ENCODE measurements at regions not wholly inside any gene's neighbourhood (a gene's known extent, or its start where the extent isn't known, plus 50 kb on each side); places are given as distances from the start of the nearest gene placed in this dataset.
A peak's percentile ranks its signal among the peaks of the same experiment; 100 is the strongest.

GRCh38 chr6:168384045-168385036 is 56.6 kb upstream of the SMOC2 start:
- Histone ChIP-seq H3K9ac (ENCODE audit: low read depth in 1 of 3, low read length in 3 of 3) (no peak overlapping the region), H3K4me3 (ENCODE audit: low read length in 3 of 3) (no peak overlapping the region), H3K9me3 (ENCODE audit: control insufficient read depth in 3 of 3, low read length in 3 of 3) (peaks cover 0 to 2% (median 0%) of the 10 kb centered on the region in 3 donors), H3K27ac (ENCODE audit: low read depth, low read length) (peak overlapping the region; percentile 44), H3K27me3 (ENCODE audit: control insufficient read depth in 3 of 3, insufficient read depth in 3 of 3, low read length in 3 of 3) (peaks cover 3 to 16% (median 4%) of the 10 kb centered on the region in 3 donors), H3K36me3 (ENCODE audit: control insufficient read depth in 3 of 3, insufficient read depth in 3 of 3, low read length in 3 of 3) (no peaks in the 10 kb centered on the region), H3K4me1 (ENCODE audit: control insufficient read depth in 3 of 3, insufficient read depth in 3 of 3, low read length in 3 of 3) (peaks cover 5 to 7% (median 5%) of the 10 kb centered on the region in 3 donors)

GRCh38 chr6:168385037-168385759 is 55.8 kb upstream of the SMOC2 start:
- Histone ChIP-seq H3K4me3 (ENCODE audit: low read length in 3 of 3) (no peak overlapping the region), H3K27ac (ENCODE audit: low read depth, low read length) (no peak overlapping the region), H3K27me3 (ENCODE audit: control insufficient read depth in 3 of 3, insufficient read depth in 3 of 3, low read length in 3 of 3) (peaks cover 4 to 20% (median 6%) of the 10 kb centered on the region in 3 donors), H3K36me3 (ENCODE audit: control insufficient read depth in 3 of 3, insufficient read depth in 3 of 3, low read length in 3 of 3) (no peaks in the 10 kb centered on the region), H3K9ac (ENCODE audit: low read depth in 1 of 3, low read length in 3 of 3) (peak overlapping the region in 1 of 3 donors; percentile 25), H3K9me3 (ENCODE audit: control insufficient read depth in 3 of 3, low read length in 3 of 3) (peaks cover 0 to 2% (median 0%) of the 10 kb centered on the region in 3 donors), H3K4me1 (ENCODE audit: control insufficient read depth in 3 of 3, insufficient read depth in 3 of 3, low read length in 3 of 3) (peaks cover 5 to 7% (median 5%) of the 10 kb centered on the region in 3 donors)

- peaks cover 0 to 2% (median 0%) of the 10 kb centered on the region in 3 donors for H3K9me3 ChIP-seq (ENCODE audit: control insufficient read depth in 3 of 3, low read length in 3 of 3)
- H3K9ac ChIP-seq (ENCODE audit: low read depth in 1 of 3, low read length in 3 of 3): peak overlapping the region in 1 of 3 donors; percentile 25
- H3K27ac ChIP-seq (ENCODE audit: low read depth, low read length): no peak overlapping the region
- peaks cover 5 to 28% (median 6%) of the 10 kb centered on the region in 3 donors for H3K27me3 ChIP-seq (ENCODE audit: control insufficient read depth in 3 of 3, insufficient read depth in 3 of 3, low read length in 3 of 3)
- peaks cover 5 to 7% (median 5%) of the 10 kb centered on the region in 3 donors for H3K4me1 ChIP-seq (ENCODE audit: control insufficient read depth in 3 of 3, insufficient read depth in 3 of 3, low read length in 3 of 3)
- no peaks in the 10 kb centered on the region for H3K36me3 ChIP-seq (ENCODE audit: control insufficient read depth in 3 of 3, insufficient read depth in 3 of 3, low read length in 3 of 3)
- H3K4me3 ChIP-seq (ENCODE audit: low read length in 3 of 3): no peak overlapping the region
Observed at GRCh38 chr6:168385858-168386735, 54.9 kb upstream of the SMOC2 start.

GRCh38 chr6:168386973-168387372 is 54.0 kb upstream of the SMOC2 start:
- no peak overlapping the region for H3K4me3 ChIP-seq (ENCODE audit: low read length in 3 of 3)

GRCh38 chr6:168387426-168387825 is 53.6 kb upstream of the SMOC2 start:
- no peak overlapping the region for H3K4me3 ChIP-seq (ENCODE audit: low read length in 3 of 3)
- H3K36me3 ChIP-seq (ENCODE audit: control insufficient read depth in 3 of 3, insufficient read depth in 3 of 3, low read length in 3 of 3): no peaks in the 10 kb centered on the region
- H3K27me3 ChIP-seq (ENCODE audit: control insufficient read depth in 3 of 3, insufficient read depth in 3 of 3, low read length in 3 of 3): peaks cover 6 to 32% (median 7%) of the 10 kb centered on the region in 3 donors
- peaks cover 0 to 2% (median 0%) of the 10 kb centered on the region in 3 donors for H3K9me3 ChIP-seq (ENCODE audit: control insufficient read depth in 3 of 3, low read length in 3 of 3)
- no peak overlapping the region for H3K27ac ChIP-seq (ENCODE audit: low read depth, low read length)
- peaks cover 5 to 7% (median 5%) of the 10 kb centered on the region in 3 donors for H3K4me1 ChIP-seq (ENCODE audit: control insufficient read depth in 3 of 3, insufficient read depth in 3 of 3, low read length in 3 of 3)
- no peak overlapping the region for H3K9ac ChIP-seq (ENCODE audit: low read depth in 1 of 3, low read length in 3 of 3)

More at GRCh38 chr6:168386973-168387372, 54.0 kb upstream of the SMOC2 start:
- peaks cover 5 to 7% (median 5%) of the 10 kb centered on the region in 3 donors for H3K4me1 ChIP-seq (ENCODE audit: control insufficient read depth in 3 of 3, insufficient read depth in 3 of 3, low read length in 3 of 3)
- peaks cover 0 to 2% (median 0%) of the 10 kb centered on the region in 3 donors for H3K9me3 ChIP-seq (ENCODE audit: control insufficient read depth in 3 of 3, low read length in 3 of 3)
- H3K36me3 ChIP-seq (ENCODE audit: control insufficient read depth in 3 of 3, insufficient read depth in 3 of 3, low read length in 3 of 3): no peaks in the 10 kb centered on the region
- H3K27me3 ChIP-seq (ENCODE audit: control insufficient read depth in 3 of 3, insufficient read depth in 3 of 3, low read length in 3 of 3): peaks cover 6 to 32% (median 7%) of the 10 kb centered on the region in 3 donors
- no peak overlapping the region for H3K27ac ChIP-seq (ENCODE audit: low read depth, low read length)
- no peak overlapping the region for H3K9ac ChIP-seq (ENCODE audit: low read depth in 1 of 3, low read length in 3 of 3)

- H3K9me3 ChIP-seq (ENCODE audit: control insufficient read depth in 3 of 3, low read length in 3 of 3): peaks cover 0 to 2% (median 0%) of the 10 kb centered on the region in 3 donors
- H3K36me3 ChIP-seq (ENCODE audit: control insufficient read depth in 3 of 3, insufficient read depth in 3 of 3, low read length in 3 of 3): no peaks in the 10 kb centered on the region
- H3K9ac ChIP-seq (ENCODE audit: low read depth in 1 of 3, low read length in 3 of 3): no peak overlapping the region
- H3K4me1 ChIP-seq (ENCODE audit: control insufficient read depth in 3 of 3, insufficient read depth in 3 of 3, low read length in 3 of 3): peaks cover 5 to 7% (median 5%) of the 10 kb centered on the region in 3 donors
- H3K27me3 ChIP-seq (ENCODE audit: control insufficient read depth in 3 of 3, insufficient read depth in 3 of 3, low read length in 3 of 3): peaks cover 6 to 32% (median 7%) of the 10 kb centered on the region in 3 donors
- no peak overlapping the region for H3K4me3 ChIP-seq (ENCODE audit: low read length in 3 of 3)
- H3K27ac ChIP-seq (ENCODE audit: low read depth, low read length): no peak overlapping the region
Observed at GRCh38 chr6:168387911-168388310, 53.1 kb upstream of the SMOC2 start.

GRCh38 chr6:168388641-168389633 is 52.0 kb upstream of the SMOC2 start:
- H3K4me1 ChIP-seq (ENCODE audit: control insufficient read depth in 3 of 3, insufficient read depth in 3 of 3, low read length in 3 of 3): peaks cover 5 to 7% (median 5%) of the 10 kb centered on the region in 3 donors
- H3K27ac ChIP-seq (ENCODE audit: low read depth, low read length): no peak overlapping the region
- H3K9ac ChIP-seq (ENCODE audit: low read depth in 1 of 3, low read length in 3 of 3): no peak overlapping the region
- H3K4me3 ChIP-seq (ENCODE audit: low read length in 3 of 3): no peak overlapping the region
- H3K36me3 ChIP-seq (ENCODE audit: control insufficient read depth in 3 of 3, insufficient read depth in 3 of 3, low read length in 3 of 3): no peaks in the 10 kb centered on the region
- peaks cover 6 to 35% (median 7%) of the 10 kb centered on the region in 3 donors for H3K27me3 ChIP-seq (ENCODE audit: control insufficient read depth in 3 of 3, insufficient read depth in 3 of 3, low read length in 3 of 3)
- no peaks in the 10 kb centered on the region for H3K9me3 ChIP-seq (ENCODE audit: control insufficient read depth in 3 of 3, low read length in 3 of 3)

- H3K27me3 ChIP-seq (ENCODE audit: control insufficient read depth in 3 of 3, insufficient read depth in 3 of 3, low read length in 3 of 3): peaks cover 6 to 28% (median 7%) of the 10 kb centered on the region in 3 donors
- no peak overlapping the region for H3K4me3 ChIP-seq (ENCODE audit: low read length in 3 of 3)
- no peaks in the 10 kb centered on the region for H3K9me3 ChIP-seq (ENCODE audit: control insufficient read depth in 3 of 3, low read length in 3 of 3)
- no peaks in the 10 kb centered on the region for H3K36me3 ChIP-seq (ENCODE audit: control insufficient read depth in 3 of 3, insufficient read depth in 3 of 3, low read length in 3 of 3)
- H3K4me1 ChIP-seq (ENCODE audit: control insufficient read depth in 3 of 3, insufficient read depth in 3 of 3, low read length in 3 of 3): peaks cover 1 to 2% (median 1%) of the 10 kb centered on the region in 3 donors
- no peak overlapping the region for H3K27ac ChIP-seq (ENCODE audit: low read depth, low read length)
- no peak overlapping the region for H3K9ac ChIP-seq (ENCODE audit: low read depth in 1 of 3, low read length in 3 of 3)
Observed at GRCh38 chr6:168390749-168391420, 50.1 kb upstream of the SMOC2 start.
